ENCODE measurements at regions not wholly inside any gene's neighbourhood (a gene's known extent, or its start where the extent isn't known, plus 50 kb on each side); places are given as distances from the start of the nearest gene placed in this dataset.
"Not testable (repeated sequence)": the region's sequence is repeated elsewhere in the genome, so short reads cannot be mapped to it uniquely, and the experiment has no call there.

DNA sequence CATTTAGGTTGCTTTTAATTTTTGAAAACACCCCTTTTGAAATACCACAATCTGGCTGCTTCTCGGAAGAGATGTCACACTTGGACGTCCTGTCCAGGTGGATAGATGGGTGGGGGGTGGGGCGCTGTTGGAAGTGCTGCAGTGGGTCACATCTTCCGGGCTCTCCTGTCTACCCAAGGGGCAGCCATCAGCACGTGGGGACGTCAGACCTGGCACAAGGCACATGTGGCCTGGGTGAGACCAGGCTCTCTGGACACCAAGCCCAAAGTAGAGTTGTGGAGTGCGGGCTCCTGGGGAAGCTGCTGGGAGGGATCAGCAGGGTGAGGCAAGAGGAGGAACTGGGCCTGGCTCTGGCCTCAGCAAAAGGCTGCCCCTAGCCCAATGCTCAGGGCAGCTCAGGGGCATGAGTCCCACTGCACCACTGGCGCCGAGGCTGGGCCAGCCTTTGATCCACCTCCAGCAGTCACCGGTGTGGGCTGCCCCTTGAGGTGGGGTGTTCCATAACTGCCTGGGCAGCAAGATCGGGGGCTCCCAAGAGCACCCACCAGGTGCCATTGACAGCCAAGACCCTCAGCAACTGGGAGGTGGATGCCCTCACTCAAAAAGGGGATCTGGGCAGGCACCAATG lies 68.6 kb upstream of the CCND1 start:
- DNase-seq (ENCODE audit: low read depth) = no peak

DNA sequence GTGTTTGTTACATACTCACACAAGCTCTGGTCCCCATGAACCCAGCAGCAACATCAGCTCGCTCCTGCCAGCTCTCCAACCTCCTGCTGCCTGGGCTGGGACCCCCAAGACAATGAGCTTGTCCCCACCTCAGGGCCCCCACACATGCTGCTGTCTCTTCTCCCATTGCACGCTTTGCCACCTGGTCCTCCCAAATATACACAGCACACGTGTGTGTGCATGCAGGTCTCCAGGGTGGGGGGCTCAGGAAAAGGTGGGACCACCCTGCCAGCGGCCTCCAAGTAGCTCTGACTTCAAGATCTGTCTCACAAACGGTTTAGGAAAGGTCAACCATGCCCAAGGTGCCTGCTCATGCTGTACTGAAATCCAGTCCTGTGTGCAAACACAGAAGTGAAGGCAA lies 68.1 kb upstream of the CCND1 start:
- no peak for DNase-seq (ENCODE audit: low read depth)

- DNase-seq (ENCODE audit: low read depth) = no peak
Measured at GRCh38 chr11:69573761-69574607, 67.0 kb upstream of the CCND1 start.

- no peak for DNase-seq (ENCODE audit: low read depth)
Measured at GRCh38 chr11:69574608-69575255, 66.2 kb upstream of the CCND1 start.

DNA sequence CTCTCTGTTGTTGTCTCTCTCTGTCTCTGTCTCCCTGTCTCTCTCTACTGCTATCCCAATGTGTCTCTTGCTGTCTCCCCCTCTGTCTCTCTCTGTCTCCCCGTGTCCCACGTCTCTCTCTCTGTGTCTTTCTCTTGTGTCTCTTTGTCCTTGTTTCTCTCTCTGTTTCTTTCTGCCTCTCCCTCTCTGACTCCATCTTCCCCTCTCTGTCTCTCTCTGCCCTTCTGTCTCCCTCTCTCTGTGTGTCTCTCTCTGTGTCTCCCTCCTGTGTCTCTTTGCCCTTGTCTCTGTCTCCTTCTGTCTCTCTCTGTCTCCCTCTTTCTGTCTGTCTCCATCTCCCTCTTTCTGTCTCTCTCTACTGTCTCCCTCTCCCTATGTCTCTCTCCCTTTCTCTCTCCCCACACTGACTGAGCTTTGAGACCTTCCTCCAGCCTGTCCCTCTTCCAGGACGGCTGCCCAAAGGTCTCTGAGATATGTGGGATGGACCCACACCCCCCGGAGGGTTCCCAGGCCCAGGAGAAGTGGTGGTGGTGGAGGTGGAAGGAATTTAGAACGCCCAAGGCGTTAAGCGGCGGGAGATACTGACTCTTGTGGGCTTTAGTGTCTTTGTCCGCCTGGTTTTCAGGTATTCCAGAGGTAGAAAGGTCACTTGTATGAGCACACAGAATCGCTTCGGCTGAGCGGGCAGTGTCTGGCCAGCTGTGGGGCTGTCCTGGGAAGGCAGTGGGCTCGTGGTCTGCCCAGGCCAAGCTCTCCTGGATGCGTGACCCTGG lies 65.5 kb upstream of the CCND1 start:
- no peak for DNase-seq (ENCODE audit: low read depth)

- peak; percentile 31 for DNase-seq (ENCODE audit: low read depth)
Measured at GRCh38 chr11:69576069-69576782, 64.7 kb upstream of the CCND1 start.

GRCh38 chr11:69578167-69578566 lies 62.8 kb upstream of the CCND1 start:
- DNase-seq (ENCODE audit: low read depth) = no peak

- no peak for DNase-seq (ENCODE audit: low read depth)
Measured at GRCh38 chr11:69580529-69580928, 60.4 kb upstream of the CCND1 start.

DNA sequence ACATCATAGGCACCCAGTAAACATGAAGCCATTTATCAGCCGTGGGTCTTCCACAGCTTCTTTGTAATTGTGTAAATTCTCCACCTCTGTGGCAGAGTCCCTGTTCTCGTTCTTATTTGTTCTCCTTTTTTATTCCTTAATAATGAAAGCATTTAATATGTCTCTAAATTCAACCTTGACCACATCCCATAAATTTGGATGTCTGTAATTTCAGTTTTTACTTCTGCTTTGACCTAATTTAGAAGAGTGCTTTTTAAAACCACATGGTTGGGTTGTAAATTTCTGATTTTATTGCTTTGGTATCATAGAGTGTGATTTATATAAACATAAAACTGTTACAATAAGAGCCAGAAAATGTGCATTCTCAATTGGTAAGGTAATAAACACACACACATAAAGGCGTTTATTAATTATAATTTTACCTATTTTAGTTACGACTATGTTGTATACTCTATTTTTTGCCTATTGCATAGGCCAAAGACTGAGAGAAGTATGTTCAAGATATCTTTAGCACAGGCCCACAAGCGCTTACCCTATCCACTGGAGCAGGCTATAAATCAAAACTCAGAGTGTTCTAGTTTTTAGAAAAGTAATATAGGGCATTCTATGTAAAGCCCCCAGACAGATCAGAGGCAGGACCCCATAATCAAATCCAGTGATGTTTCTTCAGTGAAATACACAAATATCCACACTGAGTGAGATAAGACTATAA lies 58.0 kb upstream of the CCND1 start:
- DNase-seq (ENCODE audit: low read depth) = no peak

- no peak for DNase-seq (ENCODE audit: low read depth)
Measured at GRCh38 chr11:69584160-69584559, 56.8 kb upstream of the CCND1 start.

GRCh38 chr11:69585385-69585784 lies 55.6 kb upstream of the CCND1 start:
- DNase-seq (ENCODE audit: low read depth) = no peak

DNA sequence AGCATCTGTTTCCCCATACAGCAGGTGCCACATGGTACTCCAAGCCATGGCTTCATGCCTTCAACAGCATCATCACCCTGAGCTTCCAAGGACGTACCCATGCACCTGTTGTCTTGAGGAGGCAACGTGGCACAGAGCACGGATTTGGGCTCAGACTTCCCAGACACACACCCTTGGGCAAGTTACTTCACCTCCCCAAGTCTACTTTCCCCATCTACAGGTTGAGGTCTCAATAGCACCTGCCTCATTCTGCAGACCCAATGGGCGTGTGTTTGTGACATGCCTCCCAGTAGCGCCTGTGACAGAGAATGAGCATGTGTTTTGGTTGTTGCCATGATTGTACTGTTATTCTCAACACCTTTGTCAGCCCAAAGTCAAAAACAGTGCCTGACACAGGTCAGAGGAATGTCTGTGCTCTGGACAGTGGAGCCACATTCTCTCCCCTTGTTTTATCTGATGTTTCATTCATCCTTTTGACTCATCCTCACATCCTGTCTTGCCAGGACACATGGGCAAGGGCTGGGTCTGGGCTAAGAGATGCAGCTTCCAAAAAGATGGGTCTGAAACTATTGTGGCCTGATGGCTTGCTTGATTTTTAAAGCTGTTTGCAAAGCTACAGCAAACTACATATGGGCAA lies 53.4 kb upstream of the CCND1 start:
- no peak for DNase-seq (ENCODE audit: low read depth)

DNA sequence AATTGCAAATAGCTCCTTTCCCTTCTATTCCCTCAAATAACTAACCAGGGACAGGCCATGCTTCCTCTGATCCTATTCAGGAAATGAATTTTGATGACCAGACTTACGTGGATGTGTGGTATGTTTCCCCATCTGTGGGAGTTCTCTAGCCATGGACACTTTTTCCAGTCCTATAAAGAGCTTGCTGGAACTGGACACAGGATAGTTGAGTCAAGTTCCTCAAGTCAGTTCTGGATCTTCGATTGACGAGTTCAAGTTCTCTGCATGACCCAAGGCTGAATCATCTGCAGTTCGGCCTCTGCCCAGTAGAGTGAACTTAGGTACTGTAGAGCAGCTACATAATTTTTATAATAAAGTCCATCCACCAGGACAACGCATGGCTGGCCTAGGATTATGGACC lies 52.7 kb upstream of the CCND1 start:
- DNase-seq (ENCODE audit: low read depth) = no peak

- DNase-seq (ENCODE audit: low read depth) = not testable (repeated sequence)
Measured at GRCh38 chr11:69590088-69590487, 50.9 kb upstream of the CCND1 start.

All from CMK (cell line).